HEK293 (cell line): ENCODE measurements at regions not wholly inside any gene's neighbourhood (a gene's known extent, or its start where the extent isn't known, plus 50 kb on each side); places are given as distances from the start of the nearest gene placed in this dataset.

Experiments used
- CTCF ChIP-seq: fragments of 450-650 bp; formaldehyde crosslinking; IDR thresholded peaks from 2 replicates; pipeline ENCODE4 v1.5.1; 2016; ENCODE audit warnings: missing biosample characterization, missing genetic modification characterization
- ELK4 ChIP-seq: IDR thresholded peaks from 2 replicates; pipeline ENCODE4 v1.6.1; 2011; ENCODE audit warnings: mild to moderate bottlenecking, low read depth, low read length, borderline replicate concordance
- SALL2 ChIP-seq: fragments of 450-650 bp; formaldehyde crosslinking; IDR thresholded peaks from 2 replicates; pipeline ENCODE4 v1.5.0; 2017; ENCODE audit warnings: missing biosample characterization, mild to moderate bottlenecking, missing genetic modification characterization, borderline replicate concordance
- ZNF324 ChIP-seq: fragments of 450-650 bp; formaldehyde crosslinking; IDR thresholded peaks from 2 replicates; pipeline ENCODE4 v1.5.1; 2016; ENCODE audit warnings: missing biosample characterization, missing genetic modification characterization

- TF ChIP-seq SALL2 (tag by site-specific recombination) (no peak), ELK4 (no peak), CTCF (tag by site-specific recombination) (no peak), ZNF324 (tag by site-specific recombination) (no peak)
These were observed 64.2 kb upstream of the ATP12A start for GRCh38 chr13:24615911-24616472.
